ENCODE measurements at regions not wholly inside any gene's neighbourhood (a gene's known extent, or its start where the extent isn't known, plus 50 kb on each side); places are given as distances from the start of the nearest gene placed in this dataset.

- no peaks in the 10 kb centered on the region for H3K36me3 ChIP-seq (ENCODE audit: low read depth)
- ChIA-PET CTCF (no interaction called here), POLR2A (ENCODE audit: unreplicated experiment) (no interaction called here)
- no peak overlapping the region for H2AFZ ChIP-seq
- no peak overlapping the region for H3K27ac ChIP-seq
- no peak for DNase-seq
- no peak overlapping the region for H3K4me2 ChIP-seq
- intact Hi-C loops (cut with micrococcal nuclease; ENCODE audit: unreplicated experiment), result no loop called here
- TF ChIP-seq, protein P1, sequence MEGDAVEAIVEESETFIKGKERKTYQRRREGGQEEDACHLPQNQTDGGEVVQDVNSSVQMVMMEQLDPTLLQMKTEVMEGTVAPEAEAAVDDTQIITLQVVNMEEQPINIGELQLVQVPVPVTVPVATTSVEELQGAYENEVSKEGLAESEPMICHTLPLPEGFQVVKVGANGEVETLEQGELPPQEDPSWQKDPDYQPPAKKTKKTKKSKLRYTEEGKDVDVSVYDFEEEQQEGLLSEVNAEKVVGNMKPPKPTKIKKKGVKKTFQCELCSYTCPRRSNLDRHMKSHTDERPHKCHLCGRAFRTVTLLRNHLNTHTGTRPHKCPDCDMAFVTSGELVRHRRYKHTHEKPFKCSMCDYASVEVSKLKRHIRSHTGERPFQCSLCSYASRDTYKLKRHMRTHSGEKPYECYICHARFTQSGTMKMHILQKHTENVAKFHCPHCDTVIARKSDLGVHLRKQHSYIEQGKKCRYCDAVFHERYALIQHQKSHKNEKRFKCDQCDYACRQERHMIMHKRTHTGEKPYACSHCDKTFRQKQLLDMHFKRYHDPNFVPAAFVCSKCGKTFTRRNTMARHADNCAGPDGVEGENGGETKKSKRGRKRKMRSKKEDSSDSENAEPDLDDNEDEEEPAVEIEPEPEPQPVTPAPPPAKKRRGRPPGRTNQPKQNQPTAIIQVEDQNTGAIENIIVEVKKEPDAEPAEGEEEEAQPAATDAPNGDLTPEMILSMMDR (conservative IDR thresholded peaks at IDR 0.05), result no peak
- no peak for TF ChIP-seq EZH2 (IDR thresholded peaks at IDR 0.05; ENCODE audit: low read depth)
- no TSS peak for BruUV-seq (replicated peaks)
- no peaks in the 10 kb centered on the region for H4K20me1 ChIP-seq (ENCODE audit: insufficient read depth)
- H3K4me1 ChIP-seq (replicated peaks; ENCODE audit: insufficient read depth), result no peaks in the 10 kb centered on the region
- H3K27me3 ChIP-seq (ENCODE audit: insufficient read depth, low read depth), result no peaks in the 10 kb centered on the region
- no peaks in the 10 kb centered on the region for H3F3A ChIP-seq (ENCODE audit: insufficient read depth, low read depth)
- no peaks in the 10 kb centered on the region for H3K79me2 ChIP-seq (ENCODE audit: low read depth)
- H3K4me3 ChIP-seq, result no peak overlapping the region
- H3K9me2 ChIP-seq (ENCODE audit: insufficient read depth), result no peaks in the 10 kb centered on the region
- no peaks in the 10 kb centered on the region for H3K9me3 ChIP-seq (ENCODE audit: insufficient read depth, low read depth)
These were observed 53.4 kb upstream of the PCDH15 start for GRCh38 chr10:54854389-54854788.

DNA sequence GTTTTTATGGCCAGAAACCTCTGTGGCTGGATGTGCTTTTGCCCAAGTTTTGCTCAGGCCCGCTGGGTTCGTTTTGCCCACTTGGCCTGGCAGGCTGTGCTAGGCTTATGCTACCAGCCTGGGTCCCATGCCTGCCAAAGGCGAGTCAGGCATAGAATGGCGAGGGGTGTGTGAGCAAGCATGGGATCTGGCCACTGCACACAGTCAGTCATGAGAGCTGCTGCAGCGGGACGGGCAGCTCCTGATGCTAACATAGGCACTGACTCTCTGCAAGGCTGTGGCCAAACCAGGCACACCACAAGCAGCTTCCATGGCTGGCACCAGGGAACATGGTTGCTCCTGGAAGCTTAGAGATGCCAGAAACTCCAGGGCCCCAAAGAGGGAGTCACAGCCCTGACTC, 52.9 kb upstream of the PCDH15 start:
- no peaks in the 10 kb centered on the region for H3K36me3 ChIP-seq (ENCODE audit: low read depth)
- H3F3A ChIP-seq (ENCODE audit: insufficient read depth, low read depth), result no peaks in the 10 kb centered on the region
- POLR2A ChIA-PET (ENCODE audit: unreplicated experiment), result no interaction called here
- no TSS peak for BruUV-seq (replicated peaks)
- DNase-seq, result no peak
- H3K4me3 ChIP-seq, result no peak overlapping the region
- CTCF ChIA-PET, result no interaction called here
- TF ChIP-seq, protein P1 (conservative IDR thresholded peaks at IDR 0.05), result no peak
- no peak for TF ChIP-seq EZH2 (IDR thresholded peaks at IDR 0.05; ENCODE audit: low read depth)
- no peaks in the 10 kb centered on the region for H4K20me1 ChIP-seq (ENCODE audit: insufficient read depth)
- H3K27me3 ChIP-seq (ENCODE audit: insufficient read depth, low read depth), result no peaks in the 10 kb centered on the region
- no peak overlapping the region for H3K27ac ChIP-seq
- no peak overlapping the region for H3K4me2 ChIP-seq
- intact Hi-C loops (cut with micrococcal nuclease; ENCODE audit: unreplicated experiment), result no loop called here
- no peaks in the 10 kb centered on the region for H3K9me2 ChIP-seq (ENCODE audit: insufficient read depth)
- no peaks in the 10 kb centered on the region for H3K4me1 ChIP-seq (replicated peaks; ENCODE audit: insufficient read depth)
- no peaks in the 10 kb centered on the region for H3K9me3 ChIP-seq (ENCODE audit: insufficient read depth, low read depth)
- H3K79me2 ChIP-seq (ENCODE audit: low read depth), result no peaks in the 10 kb centered on the region
- 0 out of 2 replicates have a peak overlapping the region, but pooled peaks have one; percentile 60 for H2AFZ ChIP-seq
